ENCODE measurements at regions not wholly inside any gene's neighbourhood (a gene's known extent, or its start where the extent isn't known, plus 50 kb on each side); places are given as distances from the start of the nearest gene placed in this dataset.

DNA sequence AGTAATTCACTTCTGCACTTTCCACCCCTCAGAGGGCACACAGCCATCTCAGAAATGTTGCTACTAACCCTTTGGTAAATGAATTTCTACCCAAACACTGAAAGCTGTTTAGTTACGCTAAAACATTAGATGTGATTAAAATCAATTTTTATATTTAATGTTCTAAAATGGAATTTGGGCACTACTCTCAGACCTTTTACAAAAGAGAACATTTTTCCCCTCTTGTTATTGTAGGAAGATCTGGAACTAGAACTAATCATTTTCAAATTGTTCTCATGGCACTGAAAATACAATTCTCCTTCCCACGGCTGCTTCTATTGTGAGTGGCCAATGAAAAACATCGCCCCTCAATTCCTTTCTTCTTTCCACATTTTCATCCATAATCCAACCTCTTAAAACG, 627.4 kb downstream of the CDH26 start:
- no peak overlapping the region for H3K4me3 ChIP-seq (ENCODE audit: low read depth in 2 of 2, low read length in 1 of 2)
- 35% methylated on average over 4 of the region's 4 CpGs for WGBS (ENCODE audit: low lambda C conversion rate)
- no peaks in the 10 kb centered on the region for H3F3A ChIP-seq (replicated peaks; ENCODE audit: insufficient read depth)
- no peak overlapping the region for H3K4me2 ChIP-seq
- DNase-seq: no peak
- POLR2A ChIA-PET: no interaction called here
- H3K36me3 ChIP-seq (replicated peaks in 1 of 2; ENCODE audit: control insufficient read depth in 1 of 2, insufficient read depth in 2 of 2, low read length in 1 of 2): no peaks in the 10 kb centered on the region
- H3K9ac ChIP-seq: no peak overlapping the region
- H3K9me3 ChIP-seq: no peaks in the 10 kb centered on the region
- H3K27ac ChIP-seq (ENCODE audit: low read depth in 2 of 2, low read length in 1 of 2): no peak overlapping the region
- peaks cover 0 to 6% of the 10 kb centered on the region in 2 experiments; a peak in 1 of 4 replicates for H3K4me1 ChIP-seq (ENCODE audit: control insufficient read depth in 1 of 2, insufficient read depth in 2 of 2, low read depth in 1 of 2, low read length in 1 of 2)
- TF ChIP-seq, protein P1, sequence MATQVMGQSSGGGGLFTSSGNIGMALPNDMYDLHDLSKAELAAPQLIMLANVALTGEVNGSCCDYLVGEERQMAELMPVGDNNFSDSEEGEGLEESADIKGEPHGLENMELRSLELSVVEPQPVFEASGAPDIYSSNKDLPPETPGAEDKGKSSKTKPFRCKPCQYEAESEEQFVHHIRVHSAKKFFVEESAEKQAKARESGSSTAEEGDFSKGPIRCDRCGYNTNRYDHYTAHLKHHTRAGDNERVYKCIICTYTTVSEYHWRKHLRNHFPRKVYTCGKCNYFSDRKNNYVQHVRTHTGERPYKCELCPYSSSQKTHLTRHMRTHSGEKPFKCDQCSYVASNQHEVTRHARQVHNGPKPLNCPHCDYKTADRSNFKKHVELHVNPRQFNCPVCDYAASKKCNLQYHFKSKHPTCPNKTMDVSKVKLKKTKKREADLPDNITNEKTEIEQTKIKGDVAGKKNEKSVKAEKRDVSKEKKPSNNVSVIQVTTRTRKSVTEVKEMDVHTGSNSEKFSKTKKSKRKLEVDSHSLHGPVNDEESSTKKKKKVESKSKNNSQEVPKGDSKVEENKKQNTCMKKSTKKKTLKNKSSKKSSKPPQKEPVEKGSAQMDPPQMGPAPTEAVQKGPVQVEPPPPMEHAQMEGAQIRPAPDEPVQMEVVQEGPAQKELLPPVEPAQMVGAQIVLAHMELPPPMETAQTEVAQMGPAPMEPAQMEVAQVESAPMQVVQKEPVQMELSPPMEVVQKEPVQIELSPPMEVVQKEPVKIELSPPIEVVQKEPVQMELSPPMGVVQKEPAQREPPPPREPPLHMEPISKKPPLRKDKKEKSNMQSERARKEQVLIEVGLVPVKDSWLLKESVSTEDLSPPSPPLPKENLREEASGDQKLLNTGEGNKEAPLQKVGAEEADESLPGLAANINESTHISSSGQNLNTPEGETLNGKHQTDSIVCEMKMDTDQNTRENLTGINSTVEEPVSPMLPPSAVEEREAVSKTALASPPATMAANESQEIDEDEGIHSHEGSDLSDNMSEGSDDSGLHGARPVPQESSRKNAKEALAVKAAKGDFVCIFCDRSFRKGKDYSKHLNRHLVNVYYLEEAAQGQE (IDR thresholded peaks at IDR 0.05; ENCODE audit: low read depth, low read length): no peak
- no peak for TF ChIP-seq MEF2A (IDR thresholded peaks at IDR 0.05; ENCODE audit: borderline replicate concordance, low read depth)
- CTCF ChIA-PET: no interaction called here
- no peak overlapping the region for H2AFZ ChIP-seq (ENCODE audit: low read depth)
- H3K27me3 ChIP-seq (ENCODE audit: insufficient read depth): no peaks in the 10 kb centered on the region
- H4K20me1 ChIP-seq (ENCODE audit: insufficient read depth): no peaks in the 10 kb centered on the region
- no peaks in the 10 kb centered on the region for H3K79me2 ChIP-seq (ENCODE audit: insufficient read depth)
- H3K9me2 ChIP-seq: no peaks in the 10 kb centered on the region

DNA sequence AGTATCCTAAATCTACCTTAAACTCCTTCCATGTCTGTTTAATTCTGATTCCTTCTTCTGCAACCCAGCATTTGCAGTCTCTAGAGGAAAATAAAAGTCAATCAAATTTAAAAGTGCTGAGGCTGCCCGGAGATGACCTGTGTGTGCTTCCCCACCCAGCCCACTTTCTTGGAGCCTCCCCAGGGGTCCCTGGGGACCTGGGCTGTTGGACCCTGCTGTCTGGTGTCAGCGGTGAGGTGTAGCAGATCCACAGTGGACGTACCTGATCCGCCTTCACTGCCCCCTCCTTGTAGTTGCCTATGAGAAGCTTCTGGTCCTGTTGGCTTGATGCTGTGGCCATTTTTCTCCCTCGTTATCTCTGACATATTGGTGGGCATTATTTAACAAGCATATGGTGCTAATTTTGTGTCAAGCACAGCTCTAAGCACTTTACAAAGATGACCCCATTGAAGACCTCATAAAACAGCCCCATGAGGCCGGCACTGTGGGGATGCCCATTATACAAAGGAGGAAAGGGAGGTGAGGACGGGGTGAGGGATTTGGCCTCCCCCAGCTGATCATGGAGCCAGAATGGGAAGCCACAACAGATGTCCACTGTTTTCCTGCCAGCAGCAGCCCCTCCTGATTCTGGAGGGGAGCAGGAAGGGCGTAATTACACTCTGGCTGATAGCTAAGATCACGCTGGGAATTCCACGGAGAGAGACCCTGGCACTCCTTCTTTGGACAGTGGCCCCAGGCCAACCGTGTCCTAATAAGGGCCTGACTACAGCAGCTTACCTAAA, 628.2 kb downstream of the CDH26 start:
- H3K4me3 ChIP-seq (ENCODE audit: low read depth in 2 of 2, low read length in 1 of 2): no peak overlapping the region
- no peaks in the 10 kb centered on the region for H3K79me2 ChIP-seq (ENCODE audit: insufficient read depth)
- H4K20me1 ChIP-seq (ENCODE audit: insufficient read depth): no peaks in the 10 kb centered on the region
- H3K27me3 ChIP-seq (ENCODE audit: insufficient read depth): no peaks in the 10 kb centered on the region
- peaks cover 0 to 6% of the 10 kb centered on the region in 2 experiments; a peak in 1 of 4 replicates for H3K4me1 ChIP-seq (ENCODE audit: control insufficient read depth in 1 of 2, insufficient read depth in 2 of 2, low read depth in 1 of 2, low read length in 1 of 2)
- no peak overlapping the region for H3K27ac ChIP-seq (ENCODE audit: low read depth in 2 of 2, low read length in 1 of 2)
- CTCF ChIA-PET: no interaction called here
- WGBS (ENCODE audit: low lambda C conversion rate): 24% methylated on average over 11 of the region's 11 CpGs
- DNase-seq: peak; percentile 34
- H3K9me3 ChIP-seq: no peaks in the 10 kb centered on the region
- H3F3A ChIP-seq (replicated peaks; ENCODE audit: insufficient read depth): no peaks in the 10 kb centered on the region
- no peak overlapping the region for H3K9ac ChIP-seq
- POLR2A ChIA-PET: no interaction called here
- no peaks in the 10 kb centered on the region for H3K9me2 ChIP-seq
- H3K36me3 ChIP-seq (replicated peaks in 1 of 2; ENCODE audit: control insufficient read depth in 1 of 2, insufficient read depth in 2 of 2, low read length in 1 of 2): no peaks in the 10 kb centered on the region
- H2AFZ ChIP-seq (ENCODE audit: low read depth): no peak overlapping the region
- H3K4me2 ChIP-seq: no peak overlapping the region
- TF ChIP-seq TAF1 (IDR thresholded peaks at IDR 0.05; ENCODE audit: borderline replicate concordance, low read depth, low read length) (no peak), CHD2 (IDR thresholded peaks at IDR 0.05; ENCODE audit: low read length, partially characterized antibody) (no peak), MXI1 (IDR thresholded peaks at IDR 0.05; ENCODE audit: low read depth, low read length) (no peak), ELF1 (IDR thresholded peaks at IDR 0.05) (no peak), EZH2phosphoT487 (IDR thresholded peaks at IDR 0.05; ENCODE audit: borderline replicate concordance, low read depth) (no peak), EP300 (IDR thresholded peaks at IDR 0.05; ENCODE audit: borderline replicate concordance in 1 of 2, low read depth in 1 of 2, low read length in 1 of 2) (no peak), FOXM1 (IDR thresholded peaks at IDR 0.05; ENCODE audit: low read depth) (no peak), RXRA (IDR thresholded peaks at IDR 0.05; ENCODE audit: borderline replicate concordance, low read depth) (no peak), MEF2A (IDR thresholded peaks at IDR 0.05; ENCODE audit: borderline replicate concordance, low read depth) (no peak), RFX5 (IDR thresholded peaks at IDR 0.05; ENCODE audit: low read length) (no peak), SIN3A (IDR thresholded peaks at IDR 0.05; ENCODE audit: borderline replicate concordance, low read depth, low read length) (no peak), FOSL2 (IDR thresholded peaks at IDR 0.05; ENCODE audit: borderline replicate concordance, low read depth) (no peak), RAD21 (IDR thresholded peaks at IDR 0.05; ENCODE audit: low read length) (no peak)
- TF ChIP-seq, protein P2, sequence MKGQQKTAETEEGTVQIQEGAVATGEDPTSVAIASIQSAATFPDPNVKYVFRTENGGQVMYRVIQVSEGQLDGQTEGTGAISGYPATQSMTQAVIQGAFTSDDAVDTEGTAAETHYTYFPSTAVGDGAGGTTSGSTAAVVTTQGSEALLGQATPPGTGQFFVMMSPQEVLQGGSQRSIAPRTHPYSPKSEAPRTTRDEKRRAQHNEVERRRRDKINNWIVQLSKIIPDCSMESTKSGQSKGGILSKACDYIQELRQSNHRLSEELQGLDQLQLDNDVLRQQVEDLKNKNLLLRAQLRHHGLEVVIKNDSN (IDR thresholded peaks at IDR 0.05; ENCODE audit: borderline replicate concordance, low read depth): no peak
- TF ChIP-seq, protein P3, sequence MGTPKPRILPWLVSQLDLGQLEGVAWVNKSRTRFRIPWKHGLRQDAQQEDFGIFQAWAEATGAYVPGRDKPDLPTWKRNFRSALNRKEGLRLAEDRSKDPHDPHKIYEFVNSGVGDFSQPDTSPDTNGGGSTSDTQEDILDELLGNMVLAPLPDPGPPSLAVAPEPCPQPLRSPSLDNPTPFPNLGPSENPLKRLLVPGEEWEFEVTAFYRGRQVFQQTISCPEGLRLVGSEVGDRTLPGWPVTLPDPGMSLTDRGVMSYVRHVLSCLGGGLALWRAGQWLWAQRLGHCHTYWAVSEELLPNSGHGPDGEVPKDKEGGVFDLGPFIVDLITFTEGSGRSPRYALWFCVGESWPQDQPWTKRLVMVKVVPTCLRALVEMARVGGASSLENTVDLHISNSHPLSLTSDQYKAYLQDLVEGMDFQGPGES (IDR thresholded peaks at IDR 0.05; ENCODE audit: low read depth, low read length): no peak
- TF ChIP-seq, protein P4, sequence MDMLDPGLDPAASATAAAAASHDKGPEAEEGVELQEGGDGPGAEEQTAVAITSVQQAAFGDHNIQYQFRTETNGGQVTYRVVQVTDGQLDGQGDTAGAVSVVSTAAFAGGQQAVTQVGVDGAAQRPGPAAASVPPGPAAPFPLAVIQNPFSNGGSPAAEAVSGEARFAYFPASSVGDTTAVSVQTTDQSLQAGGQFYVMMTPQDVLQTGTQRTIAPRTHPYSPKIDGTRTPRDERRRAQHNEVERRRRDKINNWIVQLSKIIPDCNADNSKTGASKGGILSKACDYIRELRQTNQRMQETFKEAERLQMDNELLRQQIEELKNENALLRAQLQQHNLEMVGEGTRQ (IDR thresholded peaks at IDR 0.05; ENCODE audit: borderline replicate concordance, low read depth, low read length): no peak
- TF ChIP-seq, protein P5, sequence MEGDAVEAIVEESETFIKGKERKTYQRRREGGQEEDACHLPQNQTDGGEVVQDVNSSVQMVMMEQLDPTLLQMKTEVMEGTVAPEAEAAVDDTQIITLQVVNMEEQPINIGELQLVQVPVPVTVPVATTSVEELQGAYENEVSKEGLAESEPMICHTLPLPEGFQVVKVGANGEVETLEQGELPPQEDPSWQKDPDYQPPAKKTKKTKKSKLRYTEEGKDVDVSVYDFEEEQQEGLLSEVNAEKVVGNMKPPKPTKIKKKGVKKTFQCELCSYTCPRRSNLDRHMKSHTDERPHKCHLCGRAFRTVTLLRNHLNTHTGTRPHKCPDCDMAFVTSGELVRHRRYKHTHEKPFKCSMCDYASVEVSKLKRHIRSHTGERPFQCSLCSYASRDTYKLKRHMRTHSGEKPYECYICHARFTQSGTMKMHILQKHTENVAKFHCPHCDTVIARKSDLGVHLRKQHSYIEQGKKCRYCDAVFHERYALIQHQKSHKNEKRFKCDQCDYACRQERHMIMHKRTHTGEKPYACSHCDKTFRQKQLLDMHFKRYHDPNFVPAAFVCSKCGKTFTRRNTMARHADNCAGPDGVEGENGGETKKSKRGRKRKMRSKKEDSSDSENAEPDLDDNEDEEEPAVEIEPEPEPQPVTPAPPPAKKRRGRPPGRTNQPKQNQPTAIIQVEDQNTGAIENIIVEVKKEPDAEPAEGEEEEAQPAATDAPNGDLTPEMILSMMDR (IDR thresholded peaks at IDR 0.05): no peak

All from SK-N-SH (cell line).